Activated B cell treated with CpG ODN at 0.5 μM for 24 hours (primary cell): ENCODE measurements at regions not wholly inside any gene's neighbourhood (a gene's known extent, or its start where the extent isn't known, plus 50 kb on each side); places are given as distances from the start of the nearest gene placed in this dataset.

Experiments
- ATAC-seq: fragments of 200-7000 bp; cut with Tn5 transposase; one replicate; pipeline ENCODE4 v1.10.0; 2021; ENCODE audit warnings: low read depth, mild to moderate bottlenecking, moderate library complexity
- CTCF ChIA-PET: fragments of 350-600 bp; sonication (Branson Sonifier 250); formaldehyde crosslinking; loops from one replicate; lab custom pipeline; 2021; ENCODE audit warnings: antibody characterized with exemption; lab: Charles Lee
- POLR2A ChIA-PET: fragments of 350-600 bp; sonication (Branson Sonifier 250); formaldehyde crosslinking; loops from one replicate; lab custom pipeline; 2021; ENCODE audit warnings: antibody characterized with exemption; lab: Charles Lee
- DNase-seq: peaks from one replicate; pipeline ENCODE4 v3.0.0; 2022
- H3K27ac Mint-ChIP-seq: one replicate; pipeline ENCODE4 v1.8.0; 2020; ENCODE audit warnings: mixed read lengths
- H3K27me3 Mint-ChIP-seq: one replicate; pipeline ENCODE4 v1.8.0; 2021; ENCODE audit warnings: mixed read lengths
- H3K36me3 Mint-ChIP-seq: one replicate; pipeline ENCODE4 v1.8.0; 2021; ENCODE audit warnings: low read depth, mixed read lengths
- H3K4me1 Mint-ChIP-seq: one replicate; pipeline ENCODE4 v1.8.0; 2021; ENCODE audit warnings: mixed read lengths
- H3K4me3 Mint-ChIP-seq: one replicate; pipeline ENCODE4 v1.8.0; 2020; ENCODE audit warnings: mild to moderate bottlenecking, mixed read lengths
- H3K9me3 Mint-ChIP-seq: one replicate; pipeline ENCODE4 v1.8.0; 2020; ENCODE audit warnings: mixed read lengths
- CTCF ChIP-seq: fragments of 200-600 bp; IDR thresholded peaks from one replicate; pipeline ENCODE4 v1.8.0; 2022; ENCODE audit warnings: antibody characterized with exemption, mild to moderate bottlenecking
- intact Hi-C: fragments of 100-400 bp; cut with micrococcal nuclease; formaldehyde crosslinking; loops from one replicate; pipeline ENCODE4 v1.15.1; 2024

- no peak overlapping the region for H3K27ac Mint-ChIP-seq
- H3K9me3 Mint-ChIP-seq, result no peaks in the 10 kb centered on the region
- intact Hi-C loops, result no loop called here
- POLR2A ChIA-PET, result no interaction called here
- TF ChIP-seq CTCF, result no peak
- H3K4me3 Mint-ChIP-seq, result no peak overlapping the region
- DNase-seq (no peak), ATAC-seq (no peak)
- no peaks in the 10 kb centered on the region for H3K36me3 Mint-ChIP-seq
- peaks cover 2% of the 10 kb centered on the region for H3K4me1 Mint-ChIP-seq
- no peaks in the 10 kb centered on the region for H3K27me3 Mint-ChIP-seq
- CTCF ChIA-PET, result no interaction called here
These were observed 342.0 kb upstream of the WWC1 start for GRCh38 chr5:167949435-167949834.

DNA sequence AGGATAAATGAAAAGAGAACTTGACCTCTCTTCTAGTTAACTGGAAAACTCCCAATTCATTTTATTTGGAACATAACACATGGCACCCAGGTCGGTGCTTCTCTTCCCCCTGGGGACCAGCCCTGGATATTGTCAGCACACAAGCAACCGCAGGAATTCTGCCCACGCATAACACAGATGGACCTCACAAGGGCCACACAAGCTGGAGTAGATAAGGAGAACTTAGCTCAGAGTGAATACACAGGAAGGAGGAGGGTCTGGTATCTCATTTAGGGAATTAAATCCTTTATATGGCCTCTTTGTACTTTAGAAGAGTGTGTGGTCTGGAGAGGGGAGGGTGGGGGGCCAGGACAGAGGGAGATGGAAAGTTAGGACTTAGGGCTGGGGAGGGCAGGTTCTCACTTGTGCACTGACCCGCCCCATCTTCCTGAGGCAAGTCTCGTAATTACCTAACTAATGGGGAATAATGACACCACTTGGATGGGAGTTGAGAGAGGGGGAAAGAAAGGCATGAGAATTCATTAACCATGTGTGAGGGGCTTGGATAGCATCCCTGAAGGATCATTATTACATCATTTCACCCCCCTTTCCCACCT, 341.2 kb upstream of the WWC1 start:
- H3K36me3 Mint-ChIP-seq, result no peaks in the 10 kb centered on the region
- TF ChIP-seq CTCF, result no peak
- no peak overlapping the region for H3K4me3 Mint-ChIP-seq
- peaks cover 2% of the 10 kb centered on the region for H3K9me3 Mint-ChIP-seq
- H3K27ac Mint-ChIP-seq, result no peak overlapping the region
- POLR2A ChIA-PET, result no interaction called here
- peaks cover 2% of the 10 kb centered on the region for H3K4me1 Mint-ChIP-seq
- CTCF ChIA-PET, result no interaction called here
- ATAC-seq, result no peak
- DNase-seq, result no peak
- H3K27me3 Mint-ChIP-seq, result no peaks in the 10 kb centered on the region
- intact Hi-C loops, result no loop called here

DNA sequence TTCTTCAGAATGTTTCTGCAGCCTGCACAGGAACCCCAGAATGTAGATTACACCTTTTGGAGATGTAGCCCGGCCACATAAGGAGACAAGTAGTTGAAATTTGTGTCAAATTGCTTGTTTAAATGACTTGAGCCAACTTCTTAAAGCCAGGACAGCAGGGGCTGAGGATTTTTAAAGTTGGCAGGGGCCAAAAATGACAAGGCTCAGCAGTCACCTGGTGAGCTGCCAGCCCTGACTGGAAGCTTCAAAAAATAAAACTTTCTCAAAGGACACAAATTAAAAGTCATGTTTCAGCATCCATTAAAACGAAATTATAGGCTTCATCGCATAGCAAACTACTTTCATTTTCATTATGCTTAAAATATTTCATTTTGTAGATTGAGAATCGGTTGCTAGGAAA, 340.3 kb upstream of the WWC1 start:
- POLR2A ChIA-PET, result no interaction called here
- Mint-ChIP-seq H3K9me3 (peaks cover 5% of the 10 kb centered on the region), H3K4me1 (peaks cover 2% of the 10 kb centered on the region), H3K27me3 (no peaks in the 10 kb centered on the region), H3K27ac (no peak overlapping the region), H3K4me3 (no peak overlapping the region), H3K36me3 (no peaks in the 10 kb centered on the region)
- intact Hi-C loops, result no loop called here
- DNase-seq (no peak), ATAC-seq (no peak)
- TF ChIP-seq CTCF, result no peak
- CTCF ChIA-PET, result no interaction called here

GRCh38 chr5:167952278-167952995, 339.0 kb upstream of the WWC1 start:
- H3K9me3 Mint-ChIP-seq, result peaks cover 14% of the 10 kb centered on the region
- H3K36me3 Mint-ChIP-seq, result no peaks in the 10 kb centered on the region
- TF ChIP-seq CTCF, result no peak
- DNase-seq, result no peak
- intact Hi-C loops, result no loop called here
- no peak overlapping the region for H3K27ac Mint-ChIP-seq
- H3K4me3 Mint-ChIP-seq, result no peak overlapping the region
- no peak for ATAC-seq
- POLR2A ChIA-PET, result no interaction called here
- CTCF ChIA-PET, result no interaction called here
- H3K4me1 Mint-ChIP-seq, result peaks cover 2% of the 10 kb centered on the region
- H3K27me3 Mint-ChIP-seq, result no peaks in the 10 kb centered on the region

GRCh38 chr5:167953151-167953798, 338.2 kb upstream of the WWC1 start:
- no peak for ATAC-seq
- CTCF ChIA-PET, result no interaction called here
- H3K9me3 Mint-ChIP-seq, result peaks cover 17% of the 10 kb centered on the region

More at GRCh38 chr5:167953151-167953798, 338.2 kb upstream of the WWC1 start:
- Mint-ChIP-seq H3K4me3 (no peak overlapping the region), H3K4me1 (peaks cover 2% of the 10 kb centered on the region), H3K36me3 (no peaks in the 10 kb centered on the region), H3K27ac (no peak overlapping the region), H3K27me3 (no peaks in the 10 kb centered on the region)
- no peak for TF ChIP-seq CTCF
- intact Hi-C loops, result no loop called here
- POLR2A ChIA-PET, result no interaction called here
- DNase-seq, result no peak
